MM.1S (cell line): ENCODE measurements at regions not wholly inside any gene's neighbourhood (a gene's known extent, or its start where the extent isn't known, plus 50 kb on each side); places are given as distances from the start of the nearest gene placed in this dataset.
"Not testable (repeated sequence)": the region's sequence is repeated elsewhere in the genome, so short reads cannot be mapped to it uniquely, and the experiment has no call there.

ENCODE experiments used
- DNase-seq: peaks from one replicate; pipeline ENCODE4 v3.0.0-alpha.2; 2015
- H2AFZ ChIP-seq: fragments of 300-600 bp; sonication (generic); 2 replicates; pipeline ENCODE4 v1.6.0; 2016; ENCODE audit warnings: antibody characterized with exemption, low read length
- H3F3A ChIP-seq: fragments of 300-600 bp; sonication (generic); 2 replicates; pipeline ENCODE4 v1.6.1; 2016; ENCODE audit warnings: mild to moderate bottlenecking, antibody characterized with exemption, low read length, moderate library complexity, mixed read lengths; ENCODE audit not compliant: insufficient read depth
- H3K27ac ChIP-seq: fragments of 300-600 bp; sonication (generic); 2 replicates; pipeline ENCODE4 v1.5.1; 2016; ENCODE audit warnings: mild to moderate bottlenecking, low read length
- H3K27me3 ChIP-seq: fragments of 300-600 bp; sonication (generic); replicated peaks from 2 replicates; pipeline ENCODE4 v1.6.0; 2016; ENCODE audit warnings: low read length; ENCODE audit not compliant: insufficient read depth
- H3K36me3 ChIP-seq: fragments of 300-600 bp; sonication (generic); replicated peaks from 2 replicates; pipeline ENCODE4 v1.6.1; 2016; ENCODE audit warnings: mild to moderate bottlenecking, low read length, mixed read lengths; ENCODE audit not compliant: insufficient read depth
- H3K4me1 ChIP-seq: fragments of 300-600 bp; sonication (generic); 2 replicates; pipeline ENCODE4 v1.6.1; 2016; ENCODE audit warnings: low read length, mixed read lengths
- H3K4me2 ChIP-seq: fragments of 300-600 bp; sonication (generic); 2 replicates; pipeline ENCODE4 v1.6.0; 2016; ENCODE audit warnings: low read depth, low read length
- H3K4me3 ChIP-seq: fragments of 300-600 bp; sonication (generic); 2 replicates; pipeline ENCODE4 v1.5.1; 2016; ENCODE audit warnings: low read length, mixed read lengths
- H3K79me2 ChIP-seq: fragments of 300-600 bp; sonication (generic); 2 replicates; pipeline ENCODE4 v1.6.1; 2016; ENCODE audit warnings: mixed run types, low read length, mixed read lengths
- H3K9ac ChIP-seq: fragments of 300-600 bp; sonication (generic); 2 replicates; pipeline ENCODE4 v1.6.1; 2016; ENCODE audit warnings: low read length, mixed read lengths
- H3K9me2 ChIP-seq: fragments of 300-600 bp; sonication (generic); replicated peaks from 2 replicates; pipeline ENCODE4 v1.6.1; 2016; ENCODE audit warnings: mild to moderate bottlenecking, low read length, mixed read lengths; ENCODE audit not compliant: insufficient read depth
- H3K9me3 ChIP-seq: fragments of 300-600 bp; sonication (generic); replicated peaks from 2 replicates; pipeline ENCODE4 v1.6.1; 2016; ENCODE audit warnings: mild to moderate bottlenecking, low read length, mixed read lengths; ENCODE audit not compliant: insufficient read depth
- H4K20me1 ChIP-seq: fragments of 300-600 bp; sonication (generic); 2 replicates; pipeline ENCODE4 v1.6.1; 2016; ENCODE audit warnings: mild to moderate bottlenecking, low read length, moderate library complexity, mixed read lengths; ENCODE audit not compliant: insufficient read depth

- not testable (repeated sequence) for H2AFZ ChIP-seq, H3K9me3 ChIP-seq, H3K79me2 ChIP-seq, H3K4me2 ChIP-seq, DNase-seq, H3K27ac ChIP-seq, H3F3A ChIP-seq, H3K27me3 ChIP-seq, H3K36me3 ChIP-seq, H3K9me2 ChIP-seq, H3K4me3 ChIP-seq, H4K20me1 ChIP-seq, H3K4me1 ChIP-seq, H3K9ac ChIP-seq
Measured at GRCh38 chr1:243074224-243074623, 180.9 kb downstream of the CEP170 start.

DNA sequence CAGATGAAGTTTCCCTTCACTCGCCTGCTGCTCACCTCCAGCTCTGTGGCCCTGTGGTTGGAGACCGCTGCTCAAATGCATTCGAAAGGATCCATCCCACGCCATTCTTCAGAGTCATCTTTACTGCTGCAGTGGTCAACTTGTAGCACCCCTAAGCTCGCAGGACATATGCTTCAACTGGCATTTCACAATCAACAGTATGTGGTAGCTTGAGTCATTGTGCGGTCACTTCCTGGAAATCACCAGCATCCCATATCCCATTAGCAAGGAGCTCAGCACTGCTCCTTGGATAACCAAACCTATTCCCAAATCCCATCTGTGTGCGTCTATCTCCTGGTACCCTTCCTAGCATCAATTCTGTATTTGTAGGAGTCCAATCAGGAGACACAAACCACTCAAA, 188.0 kb downstream of the CEP170 start:
- not testable (repeated sequence) for H3K9me2 ChIP-seq, H3F3A ChIP-seq

GRCh38 chr1:243061965-243062364, 193.1 kb downstream of the CEP170 start:
- not testable (repeated sequence) for H3K27ac ChIP-seq, H3K9me3 ChIP-seq, H3K9me2 ChIP-seq, H4K20me1 ChIP-seq, DNase-seq, H3K9ac ChIP-seq, H3K27me3 ChIP-seq, H3K36me3 ChIP-seq, H3K79me2 ChIP-seq, H3K4me1 ChIP-seq, H3K4me2 ChIP-seq, H3F3A ChIP-seq, H3K4me3 ChIP-seq, H2AFZ ChIP-seq

More for the DNA sequence above, 188.0 kb downstream of the CEP170 start:
- H3K9me3 ChIP-seq, DNase-seq, H3K27ac ChIP-seq, H3K79me2 ChIP-seq, H3K36me3 ChIP-seq, H4K20me1 ChIP-seq, H3K27me3 ChIP-seq, H3K4me1 ChIP-seq, H2AFZ ChIP-seq, H3K4me2 ChIP-seq, H3K4me3 ChIP-seq, H3K9ac ChIP-seq: not testable (repeated sequence)

DNA sequence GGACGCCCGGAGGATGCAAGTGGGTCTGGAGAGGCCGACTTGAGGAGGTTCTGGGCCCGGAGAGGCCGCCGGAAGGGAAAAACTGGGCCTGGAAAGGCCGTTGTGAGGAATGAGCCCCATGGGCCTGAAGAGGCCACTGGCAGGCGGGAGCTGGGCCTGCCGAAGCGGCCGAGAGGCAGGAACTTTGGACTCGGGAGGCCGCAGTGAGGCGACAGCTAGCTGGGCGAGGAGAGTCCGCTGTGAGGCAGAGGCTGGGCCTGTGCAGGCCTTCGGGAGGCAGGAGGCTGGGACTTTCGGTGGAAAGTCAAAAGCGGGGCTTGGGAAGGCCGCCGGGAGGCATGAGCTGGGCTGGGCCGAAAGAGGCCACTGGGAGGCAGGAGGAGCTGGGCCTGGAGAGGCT, 199.6 kb downstream of the CEP170 start:
- not testable (repeated sequence) for H3K4me1 ChIP-seq, H2AFZ ChIP-seq, H3K4me2 ChIP-seq, H3K27ac ChIP-seq, DNase-seq, H3K9ac ChIP-seq, H3K9me3 ChIP-seq, H4K20me1 ChIP-seq, H3K27me3 ChIP-seq, H3F3A ChIP-seq, H3K79me2 ChIP-seq, H3K9me2 ChIP-seq, H3K36me3 ChIP-seq, H3K4me3 ChIP-seq

GRCh38 chr1:243055091-243055490, 200.0 kb downstream of the CEP170 start:
- H4K20me1 ChIP-seq, H3K9me3 ChIP-seq: not testable (repeated sequence)

GRCh38 chr1:243054681-243055080, 200.4 kb downstream of the CEP170 start:
- H3K9me3 ChIP-seq, H3K27ac ChIP-seq, H3K4me2 ChIP-seq, H3K36me3 ChIP-seq, H3K9me2 ChIP-seq, DNase-seq, H3K9ac ChIP-seq, H3K79me2 ChIP-seq, H3K27me3 ChIP-seq, H3K4me1 ChIP-seq, H2AFZ ChIP-seq, H4K20me1 ChIP-seq, H3K4me3 ChIP-seq, H3F3A ChIP-seq: not testable (repeated sequence)

More at GRCh38 chr1:243055091-243055490, 200.0 kb downstream of the CEP170 start:
- not testable (repeated sequence) for H3K27me3 ChIP-seq, H3K27ac ChIP-seq, H3K36me3 ChIP-seq, H3F3A ChIP-seq, H3K4me2 ChIP-seq, H3K79me2 ChIP-seq, H2AFZ ChIP-seq, H3K4me1 ChIP-seq, H3K9me2 ChIP-seq, H3K9ac ChIP-seq, DNase-seq, H3K4me3 ChIP-seq

- not testable (repeated sequence) for H3K9me3 ChIP-seq
Measured at GRCh38 chr1:243053048-243053447, 202.0 kb downstream of the CEP170 start.

DNA sequence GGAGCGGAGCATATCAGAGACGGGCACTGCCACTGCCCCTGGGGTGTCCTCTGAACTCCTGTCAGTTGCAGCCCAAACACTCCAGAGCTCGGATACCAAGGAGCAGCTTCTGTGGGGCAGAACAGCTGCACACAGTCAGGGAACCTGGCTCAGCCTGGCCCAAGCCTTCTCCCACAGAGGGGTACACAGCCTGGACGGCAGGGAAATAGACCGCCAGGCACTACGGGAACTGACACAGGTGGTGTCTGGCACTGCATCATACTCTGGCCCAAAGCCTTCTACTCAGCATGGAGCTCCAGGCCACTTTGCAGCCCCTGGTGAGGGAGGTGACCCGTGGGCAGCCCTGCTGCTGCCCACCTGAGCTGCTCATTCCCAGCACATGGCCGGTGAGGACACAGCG, 204.5 kb downstream of the CEP170 start:
- not testable (repeated sequence) for H3F3A ChIP-seq, H3K4me3 ChIP-seq, H3K79me2 ChIP-seq, H3K36me3 ChIP-seq, DNase-seq, H3K27ac ChIP-seq, H3K4me2 ChIP-seq, H2AFZ ChIP-seq, H4K20me1 ChIP-seq, H3K4me1 ChIP-seq, H3K9ac ChIP-seq, H3K9me2 ChIP-seq, H3K9me3 ChIP-seq, H3K27me3 ChIP-seq

More at GRCh38 chr1:243053048-243053447, 202.0 kb downstream of the CEP170 start:
- not testable (repeated sequence) for H3K4me1 ChIP-seq, H3F3A ChIP-seq, H3K27me3 ChIP-seq, H3K79me2 ChIP-seq, DNase-seq, H3K9ac ChIP-seq, H3K9me2 ChIP-seq, H3K36me3 ChIP-seq, H3K4me2 ChIP-seq, H3K4me3 ChIP-seq, H2AFZ ChIP-seq, H3K27ac ChIP-seq, H4K20me1 ChIP-seq
